ENCODE measurements at regions not wholly inside any gene's neighbourhood (a gene's known extent, or its start where the extent isn't known, plus 50 kb on each side); places are given as distances from the start of the nearest gene placed in this dataset.

DNA sequence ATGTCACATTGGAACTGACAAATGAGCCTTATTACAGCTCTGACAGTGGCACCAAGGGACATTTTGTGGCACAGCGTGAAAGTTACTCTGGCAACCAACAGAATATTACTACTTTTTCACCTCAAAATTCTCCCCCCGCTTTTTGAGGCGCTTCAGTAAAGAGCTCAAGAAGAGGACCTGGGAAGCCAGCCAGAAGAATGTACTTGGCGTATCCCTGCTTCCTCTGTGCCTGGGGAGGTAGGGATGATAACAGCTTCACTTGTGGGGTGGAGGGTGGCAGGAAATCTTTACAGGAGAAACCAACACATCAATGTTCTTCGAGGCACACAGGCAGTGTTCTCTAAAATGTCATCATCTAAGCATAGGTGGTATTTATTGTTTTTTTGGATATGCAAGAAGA, 624.1 kb downstream of the NR2F1-AS1 start:
- Histone ChIP-seq H3K9me3 (ENCODE audit: control insufficient read depth, insufficient read depth, low read length) (peaks cover 5% of the 10 kb centered on the region), H3K4me1 (ENCODE audit: control insufficient read depth, insufficient read depth, low read length) (no peaks in the 10 kb centered on the region), H3K27me3 (ENCODE audit: control insufficient read depth, insufficient read depth, low read length) (no peaks in the 10 kb centered on the region), H3K36me3 (ENCODE audit: control insufficient read depth, insufficient read depth, low read length) (no peaks in the 10 kb centered on the region), H3K27ac (ENCODE audit: low read depth, low read length) (no peak overlapping the region), H3K4me3 (ENCODE audit: low read depth, low read length) (no peak overlapping the region)
- WGBS (ENCODE audit: insufficient coverage), result 73% methylated on average over 2 of the region's 5 CpGs
- DNase-seq (ENCODE audit: low read depth in 4 of 6, low spot score in 6 of 6), result peak in 1 of 6 donors; percentile 40

DNA sequence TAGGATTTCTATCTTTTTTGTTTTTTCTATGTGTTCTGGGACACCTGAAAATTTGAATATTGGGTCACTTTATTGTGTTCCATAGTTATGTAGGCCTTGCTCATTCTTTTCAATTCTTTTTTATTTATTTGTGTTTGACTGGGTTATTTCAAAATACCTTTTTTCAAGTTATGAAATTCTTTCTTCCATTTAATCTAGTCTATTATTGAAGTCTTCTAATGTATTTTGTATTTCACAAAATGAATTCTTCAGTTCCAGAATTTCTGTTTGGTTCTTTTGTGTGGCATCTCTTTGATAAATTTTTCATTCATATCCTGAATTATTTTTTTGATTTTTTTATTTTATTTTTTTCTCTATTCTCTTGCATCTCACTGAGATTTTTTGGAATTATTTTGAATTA, 628.8 kb downstream of the NR2F1-AS1 start:
- H3K36me3 ChIP-seq (ENCODE audit: control insufficient read depth, insufficient read depth, low read length), result no peaks in the 10 kb centered on the region
- H3K27me3 ChIP-seq (ENCODE audit: control insufficient read depth, insufficient read depth, low read length), result no peaks in the 10 kb centered on the region
- no peak for DNase-seq (ENCODE audit: low read depth in 4 of 6, low spot score in 6 of 6)
- H3K27ac ChIP-seq (ENCODE audit: low read depth, low read length), result no peak overlapping the region
- H3K4me1 ChIP-seq (ENCODE audit: control insufficient read depth, insufficient read depth, low read length), result no peaks in the 10 kb centered on the region
- H3K4me3 ChIP-seq (ENCODE audit: low read depth, low read length), result no peak overlapping the region
- peaks cover 9% of the 10 kb centered on the region for H3K9me3 ChIP-seq (ENCODE audit: control insufficient read depth, insufficient read depth, low read length)

- DNase-seq (ENCODE audit: low read depth in 4 of 6, low spot score in 6 of 6), result no peak
- Histone ChIP-seq H3K36me3 (ENCODE audit: control insufficient read depth, insufficient read depth, low read length) (no peaks in the 10 kb centered on the region), H3K27ac (ENCODE audit: low read depth, low read length) (no peak overlapping the region), H3K4me1 (ENCODE audit: control insufficient read depth, insufficient read depth, low read length) (no peaks in the 10 kb centered on the region), H3K9me3 (ENCODE audit: control insufficient read depth, insufficient read depth, low read length) (peaks cover 9% of the 10 kb centered on the region), H3K27me3 (ENCODE audit: control insufficient read depth, insufficient read depth, low read length) (no peaks in the 10 kb centered on the region), H3K4me3 (ENCODE audit: low read depth, low read length) (no peak overlapping the region)
Measured at GRCh38 chr5:92951746-92952145, 629.3 kb downstream of the NR2F1-AS1 start.

GRCh38 chr5:92946546-92946945, 634.5 kb downstream of the NR2F1-AS1 start:
- H3K4me3 ChIP-seq (ENCODE audit: low read depth, low read length), result no peak overlapping the region
- 100% methylated on average over 2 of the region's 8 CpGs for WGBS (ENCODE audit: insufficient coverage)
- no peak for DNase-seq (ENCODE audit: low read depth in 4 of 6, low spot score in 6 of 6)
- H3K9me3 ChIP-seq (ENCODE audit: control insufficient read depth, insufficient read depth, low read length), result peaks cover 1% of the 10 kb centered on the region
- no peaks in the 10 kb centered on the region for H3K27me3 ChIP-seq (ENCODE audit: control insufficient read depth, insufficient read depth, low read length)
- H3K4me1 ChIP-seq (ENCODE audit: control insufficient read depth, insufficient read depth, low read length), result no peaks in the 10 kb centered on the region
- no peaks in the 10 kb centered on the region for H3K36me3 ChIP-seq (ENCODE audit: control insufficient read depth, insufficient read depth, low read length)
- no peak overlapping the region for H3K27ac ChIP-seq (ENCODE audit: low read depth, low read length)

GRCh38 chr5:92945605-92946097, 635.4 kb downstream of the NR2F1-AS1 start:
- peak in 2 of 6 donors; percentile 21 to 55 for DNase-seq (ENCODE audit: low read depth in 4 of 6, low spot score in 6 of 6)
- Histone ChIP-seq H3K4me3 (ENCODE audit: low read depth, low read length) (no peak overlapping the region), H3K27me3 (ENCODE audit: control insufficient read depth, insufficient read depth, low read length) (no peaks in the 10 kb centered on the region), H3K9me3 (ENCODE audit: control insufficient read depth, insufficient read depth, low read length) (no peaks in the 10 kb centered on the region), H3K27ac (ENCODE audit: low read depth, low read length) (peak overlapping the region; percentile 82), H3K4me1 (ENCODE audit: control insufficient read depth, insufficient read depth, low read length) (no peaks in the 10 kb centered on the region), H3K36me3 (ENCODE audit: control insufficient read depth, insufficient read depth, low read length) (no peaks in the 10 kb centered on the region)

GRCh38 chr5:92944903-92945604, 636.0 kb downstream of the NR2F1-AS1 start:
- Histone ChIP-seq H3K36me3 (ENCODE audit: control insufficient read depth, insufficient read depth, low read length) (no peaks in the 10 kb centered on the region), H3K4me3 (ENCODE audit: low read depth, low read length) (no peak overlapping the region), H3K9me3 (ENCODE audit: control insufficient read depth, insufficient read depth, low read length) (no peaks in the 10 kb centered on the region), H3K27me3 (ENCODE audit: control insufficient read depth, insufficient read depth, low read length) (no peaks in the 10 kb centered on the region), H3K4me1 (ENCODE audit: control insufficient read depth, insufficient read depth, low read length) (no peaks in the 10 kb centered on the region), H3K27ac (ENCODE audit: low read depth, low read length) (peak overlapping the region; percentile 82)
- WGBS (ENCODE audit: insufficient coverage), result no CpG with 5 or more reads among the region's 3 CpGs
- DNase-seq (ENCODE audit: low read depth in 4 of 6, low spot score in 6 of 6), result peak in 2 of 6 donors; percentile 38 to 60

- H3K4me3 ChIP-seq (ENCODE audit: low read depth, low read length), result no peak overlapping the region
- no peaks in the 10 kb centered on the region for H3K27me3 ChIP-seq (ENCODE audit: control insufficient read depth, insufficient read depth, low read length)
- H3K36me3 ChIP-seq (ENCODE audit: control insufficient read depth, insufficient read depth, low read length), result no peaks in the 10 kb centered on the region
- DNase-seq (ENCODE audit: low read depth in 4 of 6, low spot score in 6 of 6), result no peak
- WGBS (ENCODE audit: insufficient coverage), result no CpG with 5 or more reads among the region's 2 CpGs
- peak overlapping the region; percentile 82 for H3K27ac ChIP-seq (ENCODE audit: low read depth, low read length)
- H3K4me1 ChIP-seq (ENCODE audit: control insufficient read depth, insufficient read depth, low read length), result no peaks in the 10 kb centered on the region
- no peaks in the 10 kb centered on the region for H3K9me3 ChIP-seq (ENCODE audit: control insufficient read depth, insufficient read depth, low read length)
Measured at GRCh38 chr5:92944337-92944736, 636.7 kb downstream of the NR2F1-AS1 start.

GRCh38 chr5:92942762-92943161, 638.3 kb downstream of the NR2F1-AS1 start:
- no peaks in the 10 kb centered on the region for H3K9me3 ChIP-seq (ENCODE audit: control insufficient read depth, insufficient read depth, low read length)
- no peak overlapping the region for H3K27ac ChIP-seq (ENCODE audit: low read depth, low read length)
- H3K36me3 ChIP-seq (ENCODE audit: control insufficient read depth, insufficient read depth, low read length), result no peaks in the 10 kb centered on the region
- no peaks in the 10 kb centered on the region for H3K4me1 ChIP-seq (ENCODE audit: control insufficient read depth, insufficient read depth, low read length)
- no peak overlapping the region for H3K4me3 ChIP-seq (ENCODE audit: low read depth, low read length)
- H3K27me3 ChIP-seq (ENCODE audit: control insufficient read depth, insufficient read depth, low read length), result no peaks in the 10 kb centered on the region
- no peak for DNase-seq (ENCODE audit: low read depth in 4 of 6, low spot score in 6 of 6)

DNA sequence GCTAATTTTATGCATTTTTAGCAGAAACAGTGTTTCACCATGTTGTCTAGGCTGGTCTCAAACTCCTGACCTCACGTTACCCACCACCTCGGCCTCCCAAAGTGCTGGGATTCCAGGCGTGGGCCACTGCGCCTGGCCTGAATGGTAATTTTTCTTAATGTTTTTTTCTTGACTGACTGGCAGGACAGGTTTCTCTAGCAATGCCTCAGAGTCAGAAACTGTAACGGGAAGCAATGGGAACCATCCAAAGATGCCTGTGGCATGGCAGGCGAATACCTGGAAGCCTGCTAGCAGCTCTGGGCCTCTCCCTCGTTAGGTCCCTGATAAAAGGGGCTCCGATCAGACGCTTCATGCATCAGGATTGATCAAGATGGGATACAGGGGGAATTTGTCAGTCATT, 639.2 kb downstream of the NR2F1-AS1 start:
- H3K27ac ChIP-seq (ENCODE audit: low read depth, low read length), result no peak overlapping the region
- H3K4me1 ChIP-seq (ENCODE audit: control insufficient read depth, insufficient read depth, low read length), result no peaks in the 10 kb centered on the region
- DNase-seq (ENCODE audit: low read depth in 4 of 6, low spot score in 6 of 6), result no peak
- H3K27me3 ChIP-seq (ENCODE audit: control insufficient read depth, insufficient read depth, low read length), result no peaks in the 10 kb centered on the region
- no peaks in the 10 kb centered on the region for H3K9me3 ChIP-seq (ENCODE audit: control insufficient read depth, insufficient read depth, low read length)
- WGBS (ENCODE audit: insufficient coverage), result 96% methylated on average over 6 of the region's 9 CpGs
- H3K36me3 ChIP-seq (ENCODE audit: control insufficient read depth, insufficient read depth, low read length), result no peaks in the 10 kb centered on the region
- no peak overlapping the region for H3K4me3 ChIP-seq (ENCODE audit: low read depth, low read length)

DNA sequence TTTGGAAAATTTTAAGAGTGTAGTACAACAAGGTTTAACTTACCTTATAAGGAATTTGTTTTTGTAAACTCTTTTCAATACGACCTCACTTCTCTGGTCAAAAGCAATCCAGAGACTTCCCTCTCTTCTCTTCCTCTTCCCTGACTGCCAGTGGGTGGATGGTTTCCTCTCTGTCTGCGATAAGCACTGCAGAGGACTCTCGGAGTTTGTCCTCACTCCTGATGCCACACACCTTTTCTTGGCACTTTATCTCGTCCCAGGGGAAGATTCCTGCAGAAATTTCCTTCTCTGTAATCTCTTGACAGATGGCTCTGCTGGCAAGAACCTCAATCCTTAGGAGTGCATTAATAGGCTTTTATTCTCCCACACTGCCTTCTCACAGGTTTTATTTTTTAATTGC, 641.6 kb downstream of the NR2F1-AS1 start:
- WGBS (ENCODE audit: insufficient coverage), result 25% methylated on average over 3 of the region's 4 CpGs

More for the DNA sequence above, 641.6 kb downstream of the NR2F1-AS1 start:
- H3K4me3 ChIP-seq (ENCODE audit: low read depth, low read length), result peak overlapping the region; percentile 18
- no peaks in the 10 kb centered on the region for H3K9me3 ChIP-seq (ENCODE audit: control insufficient read depth, insufficient read depth, low read length)
- no peaks in the 10 kb centered on the region for H3K36me3 ChIP-seq (ENCODE audit: control insufficient read depth, insufficient read depth, low read length)
- peak overlapping the region; percentile 31 for H3K27ac ChIP-seq (ENCODE audit: low read depth, low read length)
- H3K27me3 ChIP-seq (ENCODE audit: control insufficient read depth, insufficient read depth, low read length), result no peaks in the 10 kb centered on the region
- H3K4me1 ChIP-seq (ENCODE audit: control insufficient read depth, insufficient read depth, low read length), result no peaks in the 10 kb centered on the region
- peak in 2 of 6 donors; percentile 42 to 66 for DNase-seq (ENCODE audit: low read depth in 4 of 6, low spot score in 6 of 6)
